Ovary (tissue), 7 donors: ENCODE measurements at regions not wholly inside any gene's neighbourhood (a gene's known extent, or its start where the extent isn't known, plus 50 kb on each side); places are given as distances from the start of the nearest gene placed in this dataset.

ENCODE experiments used
- DNase-seq, 5 donors: peaks; one replicate each; pipeline ENCODE4 v3.0.0-alpha.2; 2019 to 2020
- H3K27ac ChIP-seq, 2 donors: fragments of 200-600 bp; one replicate each; pipeline versions ENCODE4 v1.5.1 to v1.8.0; 2019 to 2022
- H3K27me3 ChIP-seq: fragments of 200-600 bp; one replicate; pipeline ENCODE4 v1.8.0; 2022
- H3K36me3 ChIP-seq: fragments of 200-600 bp; sonication (generic); one replicate; pipeline ENCODE4 v1.5.1; 2019
- H3K4me1 ChIP-seq: one replicate; pipeline ENCODE4 v1.8.1; 2013; ENCODE audit warnings: mild to moderate bottlenecking, moderate library complexity; ENCODE audit not compliant: insufficient read depth
- H3K4me3 ChIP-seq: fragments of 200-600 bp; sonication (generic); one replicate; pipeline ENCODE4 v1.5.1; 2017
- H3K9me3 ChIP-seq, 2 donors: fragments of 200-600 bp in 1 of 2; sonication (generic) in 1 of 2; one replicate each; pipeline versions ENCODE4 v1.5.1 to v1.8.1; 2013 to 2019; ENCODE audit warnings: mild to moderate bottlenecking in 1 of 2, moderate library complexity in 1 of 2
- CTCF ChIP-seq, 3 donors: fragments of 450-650 bp in 2 of 3; fragments of 200-600 bp in 1 of 3; IDR thresholded peaks; one replicate each; pipeline versions ENCODE4 v1.5.1 to v1.8.0; 2016 to 2022; ENCODE audit warnings: antibody characterized with exemption in 3 of 3, mild to moderate bottlenecking in 1 of 3
- EP300 ChIP-seq: sonication (generic); formaldehyde crosslinking; IDR thresholded peaks from one replicate; pipeline ENCODE4 v1.6.1; 2017; ENCODE audit warnings: antibody characterized with exemption
- POLR2A ChIP-seq: fragments of 450-650 bp; IDR thresholded peaks from one replicate; pipeline ENCODE4 v1.6.1; 2017; ENCODE audit warnings: antibody characterized with exemption, mild to moderate bottlenecking, moderate library complexity
- WGBS, 3 donors: extraction: QIAGEN DNeasy Blood & Tissue Kit in 1 of 3; methylation state at CpG; one replicate each; pipeline versions ENCODE4 v1.1.5 to v1.1.7; 2013 to 2017; 5-methylcytosine and 5-hydroxymethylcytosine counted together
- intact Hi-C, 4 donors: fragments of 100-400 bp; cut with DNase I; formaldehyde crosslinking; loops; one replicate each; pipeline versions ENCODE4 v1.11.0 to v1.15.1; 2022 to 2023
- donor health status: DM: no; HTN: no; CAD: no; lungs with moderate emphysema.
- donor health status: DM: no; HTN: no; CAD: no.
- donor health status: Bipolar disorder and iron deficiency.
- donor health status: DM: no; HTN: no; CAD: no.
- donor health status: DM: yes; HTN: yes; CAD: no.

- Histone ChIP-seq H3K4me3 (no peak overlapping the region), H3K27me3 (no peaks in the 10 kb centered on the region), H3K36me3 (no peaks in the 10 kb centered on the region), H3K27ac (no peak overlapping the region), H3K9me3 (no peaks in the 10 kb centered on the region), H3K4me1 (no peaks in the 10 kb centered on the region)
- 84 to 87% (median 85%) methylated on average over 13 of the region's 13 CpGs for WGBS, 3 donors
- no peak for DNase-seq
- intact Hi-C loops, result no loop called here
- no peak for TF ChIP-seq EP300
- no peak for TF ChIP-seq POLR2A
- TF ChIP-seq CTCF (IDR thresholded peaks at IDR 0.05), result no peak
Measured at GRCh38 chr2:4272261-4272858, 569.0 kb downstream of the DCDC2C start.

GRCh38 chr2:4278392-4278791 is 575.0 kb downstream of the DCDC2C start:
- H3K4me3 ChIP-seq, result no peak overlapping the region

DNA sequence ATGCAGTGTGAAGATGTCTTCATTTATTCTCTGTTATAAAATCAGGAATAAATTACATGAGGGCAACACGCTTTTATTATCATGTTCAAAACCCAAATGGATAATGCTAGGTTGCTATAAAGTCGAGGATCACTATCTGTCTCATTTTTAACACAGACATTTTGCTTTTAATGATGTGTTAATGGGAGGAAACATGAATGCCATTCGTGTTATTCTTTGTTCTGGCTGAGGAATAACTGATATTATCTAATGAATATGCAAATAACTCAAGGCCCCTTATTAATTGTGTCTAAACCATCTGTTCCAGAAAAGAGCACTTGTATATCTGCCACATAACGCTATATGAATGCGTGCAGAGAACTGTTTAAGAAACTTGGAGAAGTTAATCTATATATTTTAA is 576.1 kb downstream of the DCDC2C start:
- TF ChIP-seq POLR2A (no peak), CTCF (IDR thresholded peaks at IDR 0.05) (no peak), EP300 (no peak)
- Histone ChIP-seq H3K36me3 (no peaks in the 10 kb centered on the region), H3K4me1 (no peaks in the 10 kb centered on the region), H3K27ac (no peak overlapping the region), H3K9me3 (no peaks in the 10 kb centered on the region), H3K4me3 (no peak overlapping the region), H3K27me3 (no peaks in the 10 kb centered on the region)
- 37 to 51% (median 39%) methylated on average over 5 of the region's 5 CpGs for WGBS, 3 donors
- intact Hi-C loops, result no loop called here
- no peak for DNase-seq

More at GRCh38 chr2:4278392-4278791, 575.0 kb downstream of the DCDC2C start:
- H3K9me3 ChIP-seq, result no peaks in the 10 kb centered on the region
- H3K27ac ChIP-seq, result no peak overlapping the region
- DNase-seq, result no peak
- intact Hi-C loops, result no loop called here
- 82 to 89% (median 87%) methylated on average over 7 of the region's 7 CpGs for WGBS, 3 donors
- no peaks in the 10 kb centered on the region for H3K36me3 ChIP-seq
- TF ChIP-seq CTCF (IDR thresholded peaks at IDR 0.05), result no peak
- no peak for TF ChIP-seq EP300
- no peak for TF ChIP-seq POLR2A
- H3K4me1 ChIP-seq, result no peaks in the 10 kb centered on the region
- H3K27me3 ChIP-seq, result no peaks in the 10 kb centered on the region

DNA sequence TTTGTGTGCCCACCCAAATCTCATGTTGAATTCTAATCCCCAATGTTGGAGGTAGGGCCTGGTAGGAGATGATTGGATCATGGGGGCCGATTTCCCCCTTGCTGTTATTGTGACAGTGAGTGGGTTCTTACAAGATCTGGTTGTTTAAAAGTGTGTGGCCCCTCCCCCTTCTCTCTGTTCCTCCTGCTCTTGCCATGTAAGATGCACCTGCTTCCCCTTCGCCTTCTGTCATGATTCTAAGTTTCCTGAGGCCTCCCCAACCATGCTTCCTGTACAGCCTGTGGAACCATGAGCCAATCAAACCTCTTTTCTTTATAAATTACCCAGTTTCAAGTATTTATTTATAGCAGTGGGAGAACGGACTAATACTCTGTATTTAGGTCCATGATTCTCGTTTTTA is 588.1 kb downstream of the DCDC2C start:
- intact Hi-C loops, result no loop called here
- no peaks in the 10 kb centered on the region for H3K36me3 ChIP-seq
- no peak for DNase-seq
- H3K9me3 ChIP-seq, result no peaks in the 10 kb centered on the region
- no peak overlapping the region for H3K27ac ChIP-seq
- WGBS, 3 donors, result 69 to 78% (median 73%) methylated on average over 4 of the region's 4 CpGs
- H3K4me3 ChIP-seq, result no peak overlapping the region
- no peaks in the 10 kb centered on the region for H3K4me1 ChIP-seq
- H3K27me3 ChIP-seq, result no peaks in the 10 kb centered on the region
- no peak for TF ChIP-seq POLR2A

DNA sequence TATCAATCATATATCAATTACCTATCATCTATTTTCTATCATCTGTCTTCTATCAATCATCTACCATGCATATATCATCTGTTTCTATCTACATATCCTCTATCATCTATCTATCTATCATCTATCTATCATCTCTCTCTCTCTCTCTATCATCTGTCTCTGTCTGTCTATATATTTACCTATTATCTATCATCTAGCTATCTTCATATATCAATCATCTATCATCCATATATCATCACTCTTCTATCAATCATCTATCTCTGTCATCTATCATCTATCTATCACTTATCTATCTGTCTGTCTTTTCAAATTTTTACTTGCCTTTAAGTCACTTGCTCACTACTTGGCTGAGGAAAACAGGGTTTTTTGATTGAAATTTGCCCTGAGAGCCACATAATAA is 592.3 kb downstream of the DCDC2C start:
- Histone ChIP-seq H3K27me3 (no peaks in the 10 kb centered on the region), H3K4me1 (no peaks in the 10 kb centered on the region), H3K36me3 (no peaks in the 10 kb centered on the region), H3K4me3 (no peak overlapping the region), H3K27ac (no peak overlapping the region), H3K9me3 (no peaks in the 10 kb centered on the region)
- intact Hi-C loops, result no loop called here
- DNase-seq, result no peak
- no peak for TF ChIP-seq POLR2A
- no peak for TF ChIP-seq CTCF (IDR thresholded peaks at IDR 0.05)
- no peak for TF ChIP-seq EP300
